Neural progenitor cell (in vitro differentiated cells): ENCODE measurements at regions not wholly inside any gene's neighbourhood (a gene's known extent, or its start where the extent isn't known, plus 50 kb on each side); places are given as distances from the start of the nearest gene placed in this dataset.

Source experiments
- DNase-seq: peaks from one replicate; pipeline ENCODE4 v3.0.0-alpha.2; 2016; ENCODE audit warnings: low spot score
- H2AFZ ChIP-seq: fragments of 200-600 bp; sonication (generic); replicated peaks from 2 replicates; pipeline ENCODE4 v1.6.1; 2016; ENCODE audit warnings: antibody characterized with exemption
- H3F3A ChIP-seq: fragments of 200-600 bp; sonication (generic); 2 replicates; pipeline ENCODE4 v1.6.1; 2016; ENCODE audit warnings: antibody characterized with exemption, low read depth
- H3K27ac ChIP-seq: fragments of 200-600 bp; sonication (generic); 2 replicates; pipeline ENCODE4 v1.5.1; 2016; ENCODE audit warnings: mild to moderate bottlenecking
- H3K27me3 ChIP-seq: fragments of 200-600 bp; sonication (generic); 2 replicates; pipeline ENCODE4 v1.6.1; 2016; ENCODE audit warnings: mild to moderate bottlenecking, moderate library complexity
- H3K36me3 ChIP-seq: fragments of 200-600 bp; sonication (generic); 2 replicates; pipeline ENCODE4 v1.5.1; 2016
- H3K4me1 ChIP-seq: fragments of 200-600 bp; sonication (generic); 2 replicates; pipeline ENCODE4 v1.6.1; 2016; ENCODE audit warnings: mixed run types
- H3K4me2 ChIP-seq: fragments of 200-600 bp; sonication (generic); 2 replicates; pipeline ENCODE4 v1.6.1; 2016
- H3K4me3 ChIP-seq: fragments of 200-600 bp; sonication (generic); 2 replicates; pipeline ENCODE4 v1.5.1; 2016
- H3K79me2 ChIP-seq: fragments of 200-600 bp; sonication (generic); 2 replicates; pipeline ENCODE4 v1.6.1; 2016; ENCODE audit warnings: low read depth
- H3K9ac ChIP-seq: fragments of 200-600 bp; sonication (generic); 2 replicates; pipeline ENCODE4 v1.6.1; 2016
- H3K9me3 ChIP-seq: fragments of 200-600 bp; sonication (generic); 2 replicates; pipeline ENCODE4 v1.5.1; 2016; ENCODE audit warnings: low read depth
- H4K20me1 ChIP-seq: fragments of 200-600 bp; sonication (generic); 2 replicates; pipeline ENCODE4 v1.6.1; 2016; ENCODE audit warnings: low read depth
- H3K27ac Mint-ChIP-seq: 3 replicates; pipeline ENCODE4 v1.8.0; 2021; ENCODE audit warnings: mixed read lengths
- H3K27me3 Mint-ChIP-seq: 2 replicates; pipeline ENCODE4 v1.8.0; 2022; ENCODE audit warnings: low read depth, mild to moderate bottlenecking, inconsistent platforms, moderate library complexity, mixed read lengths; ENCODE audit not compliant: insufficient read depth
- H3K36me3 Mint-ChIP-seq: 3 replicates; pipeline ENCODE4 v1.8.0; 2021; ENCODE audit warnings: mixed read lengths
- H3K4me1 Mint-ChIP-seq: 3 replicates; pipeline ENCODE4 v1.8.0; 2021; ENCODE audit warnings: mixed read lengths
- H3K4me3 Mint-ChIP-seq: 3 replicates; pipeline ENCODE4 v1.8.0; 2021; ENCODE audit warnings: mild to moderate bottlenecking, moderate library complexity, mixed read lengths
- H3K9me3 Mint-ChIP-seq: 3 replicates; pipeline ENCODE4 v1.8.0; 2020; ENCODE audit warnings: mixed read lengths
- EZH2 ChIP-seq: fragments of 200-600 bp; sonication (generic); IDR thresholded peaks from 2 replicates; pipeline ENCODE4 v1.6.1; 2017; ENCODE audit warnings: antibody characterized with exemption, mild to moderate bottlenecking, moderate library complexity
- EZH2phosphoT487 ChIP-seq: fragments of 200-600 bp; sonication (generic); IDR thresholded peaks from 2 replicates; pipeline ENCODE4 v1.6.1; 2017; ENCODE audit warnings: antibody characterized with exemption
- TF ChIP-seq, protein P1 (sequence below): fragments of 200-600 bp; sonication (generic); IDR thresholded peaks from 2 replicates; pipeline ENCODE4 v1.5.1; 2017; ENCODE audit warnings: antibody characterized with exemption, mild to moderate bottlenecking

DNA sequence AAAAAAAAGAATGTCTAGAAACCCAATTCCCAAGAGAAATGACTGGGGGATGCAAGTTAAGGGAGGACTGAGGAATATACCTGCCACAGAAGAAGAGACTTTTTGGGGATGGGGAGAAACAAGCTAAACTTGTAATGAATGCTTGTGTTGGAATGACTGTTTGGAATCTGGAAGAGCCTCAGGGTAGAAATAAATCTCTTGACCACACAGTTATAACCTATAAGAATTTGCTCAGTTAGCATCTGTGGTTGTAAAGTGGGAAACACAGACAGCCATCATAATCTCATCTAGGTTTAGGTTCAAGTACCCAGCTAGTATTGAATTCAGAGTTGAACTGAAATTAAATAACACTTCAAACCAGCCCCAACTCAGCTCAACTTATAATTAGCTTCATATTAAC, 678.3 kb upstream of the CHD1 start:
- no peaks in the 10 kb centered on the region for H3K36me3 Mint-ChIP-seq
- H3K4me2 ChIP-seq, result no peak overlapping the region
- H3K27me3 Mint-ChIP-seq, result no peaks in the 10 kb centered on the region
- H3K4me1 ChIP-seq, result no peaks in the 10 kb centered on the region
- no peak overlapping the region for H3K27ac ChIP-seq
- H3K9me3 Mint-ChIP-seq, result no peaks in the 10 kb centered on the region
- no peaks in the 10 kb centered on the region for H3K79me2 ChIP-seq
- no peak for DNase-seq
- no peaks in the 10 kb centered on the region for H3K27me3 ChIP-seq
- H4K20me1 ChIP-seq, result no peaks in the 10 kb centered on the region
- H3K36me3 ChIP-seq, result no peaks in the 10 kb centered on the region
- no peak overlapping the region for H3K4me3 Mint-ChIP-seq
- TF ChIP-seq, protein P1, sequence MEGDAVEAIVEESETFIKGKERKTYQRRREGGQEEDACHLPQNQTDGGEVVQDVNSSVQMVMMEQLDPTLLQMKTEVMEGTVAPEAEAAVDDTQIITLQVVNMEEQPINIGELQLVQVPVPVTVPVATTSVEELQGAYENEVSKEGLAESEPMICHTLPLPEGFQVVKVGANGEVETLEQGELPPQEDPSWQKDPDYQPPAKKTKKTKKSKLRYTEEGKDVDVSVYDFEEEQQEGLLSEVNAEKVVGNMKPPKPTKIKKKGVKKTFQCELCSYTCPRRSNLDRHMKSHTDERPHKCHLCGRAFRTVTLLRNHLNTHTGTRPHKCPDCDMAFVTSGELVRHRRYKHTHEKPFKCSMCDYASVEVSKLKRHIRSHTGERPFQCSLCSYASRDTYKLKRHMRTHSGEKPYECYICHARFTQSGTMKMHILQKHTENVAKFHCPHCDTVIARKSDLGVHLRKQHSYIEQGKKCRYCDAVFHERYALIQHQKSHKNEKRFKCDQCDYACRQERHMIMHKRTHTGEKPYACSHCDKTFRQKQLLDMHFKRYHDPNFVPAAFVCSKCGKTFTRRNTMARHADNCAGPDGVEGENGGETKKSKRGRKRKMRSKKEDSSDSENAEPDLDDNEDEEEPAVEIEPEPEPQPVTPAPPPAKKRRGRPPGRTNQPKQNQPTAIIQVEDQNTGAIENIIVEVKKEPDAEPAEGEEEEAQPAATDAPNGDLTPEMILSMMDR, result no peak
- TF ChIP-seq EZH2, result no peak
- TF ChIP-seq EZH2phosphoT487, result no peak
- H3K4me1 Mint-ChIP-seq, result no peaks in the 10 kb centered on the region
- H3K27ac Mint-ChIP-seq, result no peak overlapping the region
- no peaks in the 10 kb centered on the region for H3K9me3 ChIP-seq
- H3K4me3 ChIP-seq, result no peak overlapping the region
- no peaks in the 10 kb centered on the region for H3F3A ChIP-seq
- no peak overlapping the region for H3K9ac ChIP-seq
- H2AFZ ChIP-seq, result no peak overlapping the region

DNA sequence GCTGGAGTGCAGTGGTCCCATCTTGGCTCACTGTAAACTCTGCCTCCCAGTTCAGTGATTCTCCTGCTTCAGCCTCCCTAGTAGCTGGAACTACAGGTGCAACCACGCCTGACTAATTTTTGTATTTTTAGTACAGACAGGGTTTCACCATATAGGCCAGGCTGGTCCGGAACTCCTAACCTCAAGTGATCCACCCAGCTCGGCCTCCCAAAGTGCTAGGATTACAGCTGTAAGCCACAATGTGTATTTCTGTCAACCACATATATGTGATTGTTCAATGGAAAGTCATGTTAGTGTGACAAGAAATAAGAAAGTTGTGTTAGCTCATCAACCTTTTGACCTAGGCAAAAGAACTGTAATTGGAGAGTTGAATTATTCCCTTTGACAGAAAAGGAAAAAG, 677.1 kb upstream of the CHD1 start:
- Mint-ChIP-seq H3K4me3 (no peak overlapping the region), H3K4me1 (no peaks in the 10 kb centered on the region), H3K27me3 (no peaks in the 10 kb centered on the region), H3K9me3 (no peaks in the 10 kb centered on the region), H3K27ac (no peak overlapping the region), H3K36me3 (no peaks in the 10 kb centered on the region)
- Histone ChIP-seq H3K4me2 (no peak overlapping the region), H2AFZ (no peak overlapping the region), H3F3A (no peaks in the 10 kb centered on the region), H3K27me3 (no peaks in the 10 kb centered on the region), H4K20me1 (no peaks in the 10 kb centered on the region), H3K27ac (no peak overlapping the region), H3K36me3 (no peaks in the 10 kb centered on the region), H3K9me3 (no peaks in the 10 kb centered on the region), H3K79me2 (no peaks in the 10 kb centered on the region), H3K9ac (no peak overlapping the region), H3K4me3 (no peak overlapping the region), H3K4me1 (no peaks in the 10 kb centered on the region)
- no peak for DNase-seq
- TF ChIP-seq EZH2, result no peak
- TF ChIP-seq EZH2phosphoT487, result no peak
- TF ChIP-seq, protein P1, result no peak

DNA sequence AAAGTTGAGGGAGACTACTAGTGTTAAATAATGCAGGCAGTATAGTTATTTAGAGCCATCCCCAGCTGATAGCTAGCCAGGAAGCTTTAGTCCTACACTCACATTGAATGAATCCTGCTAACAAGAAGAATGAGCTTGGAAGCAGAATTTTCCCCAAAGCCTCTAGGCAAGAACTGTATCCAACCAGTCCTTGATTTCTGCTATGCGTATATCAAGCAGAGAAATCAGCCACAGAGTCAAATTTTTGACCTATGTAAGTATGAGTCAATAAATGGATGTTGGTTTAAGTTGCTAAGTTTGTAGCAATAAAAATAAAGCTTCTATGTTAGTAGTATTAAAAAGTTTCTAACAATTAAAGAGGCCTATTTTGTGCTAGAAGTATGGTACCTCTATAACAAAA, 672.1 kb upstream of the CHD1 start:
- Histone ChIP-seq H3K27me3 (no peaks in the 10 kb centered on the region), H3K36me3 (no peaks in the 10 kb centered on the region), H3K27ac (no peak overlapping the region), H2AFZ (no peak overlapping the region), H3K9me3 (no peaks in the 10 kb centered on the region), H3K4me3 (no peak overlapping the region), H3K4me2 (no peak overlapping the region), H4K20me1 (no peaks in the 10 kb centered on the region), H3K79me2 (no peaks in the 10 kb centered on the region), H3F3A (no peaks in the 10 kb centered on the region), H3K9ac (no peak overlapping the region), H3K4me1 (no peaks in the 10 kb centered on the region)
- H3K27me3 Mint-ChIP-seq, result no peaks in the 10 kb centered on the region
- no peak overlapping the region for H3K27ac Mint-ChIP-seq
- no peak overlapping the region for H3K4me3 Mint-ChIP-seq
- no peaks in the 10 kb centered on the region for H3K9me3 Mint-ChIP-seq
- H3K36me3 Mint-ChIP-seq, result no peaks in the 10 kb centered on the region
- no peak for TF ChIP-seq EZH2phosphoT487
- TF ChIP-seq, protein P1, result no peak
- no peak for TF ChIP-seq EZH2
- DNase-seq, result no peak
- H3K4me1 Mint-ChIP-seq, result no peaks in the 10 kb centered on the region

DNA sequence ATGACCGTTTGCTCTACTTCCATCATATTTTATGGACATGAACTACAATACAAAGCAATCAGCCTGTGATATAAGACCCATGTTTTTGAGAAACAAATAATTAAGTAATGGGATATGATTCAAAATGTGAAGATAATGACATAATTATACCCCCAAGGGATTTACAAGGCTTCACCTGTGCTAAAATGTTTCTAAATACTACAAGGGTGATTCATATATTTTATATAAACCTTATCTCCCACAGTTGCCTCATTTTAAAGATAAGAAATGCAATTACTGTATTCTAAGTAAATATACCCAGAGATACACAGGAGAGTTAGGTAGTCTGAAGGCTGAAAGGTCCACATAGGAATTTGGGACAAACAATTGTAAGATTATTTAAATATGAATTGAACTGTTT, 662.0 kb upstream of the CHD1 start:
- no peak overlapping the region for H2AFZ ChIP-seq
- H3K9me3 ChIP-seq, result no peaks in the 10 kb centered on the region
- Mint-ChIP-seq H3K27me3 (no peaks in the 10 kb centered on the region), H3K4me3 (no peak overlapping the region), H3K36me3 (no peaks in the 10 kb centered on the region), H3K9me3 (no peaks in the 10 kb centered on the region), H3K27ac (no peak overlapping the region), H3K4me1 (no peaks in the 10 kb centered on the region)
- no peak overlapping the region for H3K4me2 ChIP-seq
- no peak overlapping the region for H3K27ac ChIP-seq
- no peak for DNase-seq
- H3K27me3 ChIP-seq, result no peaks in the 10 kb centered on the region
- H3K4me1 ChIP-seq, result no peaks in the 10 kb centered on the region
- no peaks in the 10 kb centered on the region for H4K20me1 ChIP-seq
- TF ChIP-seq, protein P1, result no peak
- TF ChIP-seq EZH2phosphoT487, result no peak
- no peak for TF ChIP-seq EZH2
- H3K36me3 ChIP-seq, result no peaks in the 10 kb centered on the region
- no peaks in the 10 kb centered on the region for H3K79me2 ChIP-seq
- no peaks in the 10 kb centered on the region for H3F3A ChIP-seq
- H3K4me3 ChIP-seq, result no peak overlapping the region
- no peak overlapping the region for H3K9ac ChIP-seq
